Testis (tissue), 2 donors: ENCODE measurements at regions not wholly inside any gene's neighbourhood (a gene's known extent, or its start where the extent isn't known, plus 50 kb on each side); places are given as distances from the start of the nearest gene placed in this dataset.

Source experiments
- POLR2A ChIP-seq: fragments of 450-650 bp; IDR thresholded peaks from one replicate; pipeline ENCODE4 v1.6.1; 2017; ENCODE audit warnings: antibody characterized with exemption, mild to moderate bottlenecking, moderate library complexity
- TF ChIP-seq, protein P1 (sequence below), 3 experiments: fragments of 450-650 bp in 2 of 3; fragments of 200-600 bp in 1 of 3; sonication (generic) in 1 of 3; IDR thresholded peaks; one replicate each; pipeline ENCODE4 v1.5.1; 2016 to 2019; ENCODE audit warnings: antibody characterized with exemption in 3 of 3, mild to moderate bottlenecking in 2 of 3, moderate library complexity in 1 of 3

DNA sequence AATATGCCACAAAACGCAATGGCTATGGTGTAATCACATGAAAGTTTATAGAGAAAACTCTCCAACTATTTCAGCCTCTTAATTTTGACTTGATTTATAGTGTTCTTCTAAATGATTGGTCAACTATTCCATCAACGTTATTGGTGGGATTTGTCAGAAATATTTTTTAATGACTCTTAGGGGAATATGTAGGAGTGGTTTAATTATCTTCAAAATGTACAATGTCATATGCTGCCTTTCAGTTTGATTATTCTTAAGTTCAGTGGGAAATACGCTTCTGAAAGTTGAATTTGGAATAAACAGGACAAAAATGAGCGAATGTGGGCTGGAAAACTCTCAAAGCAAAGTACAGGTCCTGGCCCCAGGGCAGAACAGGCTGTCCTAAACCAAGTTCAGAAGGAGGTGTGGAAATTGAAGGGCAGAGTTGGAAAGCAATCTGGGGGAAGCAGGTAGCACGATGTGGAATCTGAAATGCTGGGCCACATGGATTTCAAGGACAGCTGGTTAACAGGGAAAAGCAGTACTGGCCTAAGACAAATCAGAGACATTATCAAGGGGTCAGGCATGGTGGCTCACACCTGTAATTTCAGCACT lies 60.8 kb upstream of the MYCBP2 start:
- TF ChIP-seq, protein P1, sequence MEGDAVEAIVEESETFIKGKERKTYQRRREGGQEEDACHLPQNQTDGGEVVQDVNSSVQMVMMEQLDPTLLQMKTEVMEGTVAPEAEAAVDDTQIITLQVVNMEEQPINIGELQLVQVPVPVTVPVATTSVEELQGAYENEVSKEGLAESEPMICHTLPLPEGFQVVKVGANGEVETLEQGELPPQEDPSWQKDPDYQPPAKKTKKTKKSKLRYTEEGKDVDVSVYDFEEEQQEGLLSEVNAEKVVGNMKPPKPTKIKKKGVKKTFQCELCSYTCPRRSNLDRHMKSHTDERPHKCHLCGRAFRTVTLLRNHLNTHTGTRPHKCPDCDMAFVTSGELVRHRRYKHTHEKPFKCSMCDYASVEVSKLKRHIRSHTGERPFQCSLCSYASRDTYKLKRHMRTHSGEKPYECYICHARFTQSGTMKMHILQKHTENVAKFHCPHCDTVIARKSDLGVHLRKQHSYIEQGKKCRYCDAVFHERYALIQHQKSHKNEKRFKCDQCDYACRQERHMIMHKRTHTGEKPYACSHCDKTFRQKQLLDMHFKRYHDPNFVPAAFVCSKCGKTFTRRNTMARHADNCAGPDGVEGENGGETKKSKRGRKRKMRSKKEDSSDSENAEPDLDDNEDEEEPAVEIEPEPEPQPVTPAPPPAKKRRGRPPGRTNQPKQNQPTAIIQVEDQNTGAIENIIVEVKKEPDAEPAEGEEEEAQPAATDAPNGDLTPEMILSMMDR (IDR thresholded peaks at IDR 0.05), result no peak
- TF ChIP-seq POLR2A, result no peak
